ENCODE measurements at regions not wholly inside any gene's neighbourhood (a gene's known extent, or its start where the extent isn't known, plus 50 kb on each side); places are given as distances from the start of the nearest gene placed in this dataset.

DNA sequence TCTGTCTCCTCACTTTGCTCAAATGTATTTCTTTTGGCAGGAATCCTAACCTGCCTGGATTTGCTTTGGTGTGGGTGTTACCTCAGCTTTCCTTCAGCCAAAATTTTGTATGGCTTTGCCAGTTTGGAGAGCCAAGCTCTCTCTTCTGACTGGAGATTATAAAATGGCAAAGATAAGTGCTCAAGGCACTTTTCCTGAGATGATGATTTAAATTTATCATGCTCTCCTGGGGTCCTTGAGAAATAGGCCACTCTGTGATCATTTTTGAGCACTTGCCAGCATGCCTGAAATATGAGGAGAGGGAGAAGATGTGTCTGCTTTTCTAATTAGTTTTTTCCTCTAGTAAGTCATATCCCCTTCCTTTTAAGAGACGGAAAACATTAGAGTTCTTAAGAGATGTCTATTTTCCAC is 683.0 kb downstream of the SLC4A3 start:
- Histone ChIP-seq H3K79me2 (ENCODE audit: insufficient read depth, low read length) (no peaks in the 10 kb centered on the region), H3K56ac (ENCODE audit: insufficient read length, low read depth, low read length) (no peak overlapping the region), H2BK20ac (ENCODE audit: low read depth, low read length, poor library complexity, severe bottlenecking) (no peak overlapping the region), H3K9me3 (ENCODE audit: control insufficient read depth, low read depth, low read length) (no peaks in the 10 kb centered on the region), H4K91ac (ENCODE audit: insufficient read length, low read depth, low read length) (no peak overlapping the region), H2AFZ (ENCODE audit: low read length) (no peak overlapping the region), H4K8ac (replicated peaks; ENCODE audit: insufficient read length, low read depth, low read length) (no peak overlapping the region), H3K23me2 (ENCODE audit: insufficient read length, low read depth, low read length, poor library complexity, severe bottlenecking) (no peaks in the 10 kb centered on the region), H3K14ac (ENCODE audit: insufficient read depth, low read length) (no peak overlapping the region), H3K4me1 (ENCODE audit: insufficient read depth, low read length) (no peaks in the 10 kb centered on the region), H3K23ac (ENCODE audit: insufficient read length, low read depth, low read length) (no peak overlapping the region), H4K20me1 (ENCODE audit: control insufficient read depth, insufficient read depth, insufficient read length) (no peaks in the 10 kb centered on the region), H3T11ph (ENCODE audit: low read length) (no peak overlapping the region), H3K27me3 (ENCODE audit: insufficient read depth, low read length) (no peaks in the 10 kb centered on the region), H3K79me1 (ENCODE audit: insufficient read depth, low read depth, low read length, poor library complexity, severe bottlenecking) (no peaks in the 10 kb centered on the region), H4K5ac (ENCODE audit: insufficient read length, low read depth, low read length) (no peak overlapping the region), H2BK12ac (ENCODE audit: insufficient read length, low read depth, low read length) (no peak overlapping the region), H3K9ac (ENCODE audit: extremely low read depth, insufficient read length, low read length) (no peak overlapping the region), H3K4ac (ENCODE audit: low read depth, low read length) (no peak overlapping the region), H3K27ac (ENCODE audit: insufficient read length, low read depth, low read length) (no peak overlapping the region), H2BK120ac (ENCODE audit: low read depth, low read length, poor library complexity, severe bottlenecking) (no peak overlapping the region), H2AK5ac (ENCODE audit: insufficient read length, low read length) (no peak overlapping the region), H3K4me2 (ENCODE audit: insufficient read depth, insufficient read length, low read length) (no peak overlapping the region), H2BK15ac (ENCODE audit: low read depth, low read length) (no peak overlapping the region), H2BK5ac (ENCODE audit: insufficient read length, low read length) (no peak overlapping the region), H3K18ac (ENCODE audit: insufficient read length, low read depth, low read length) (no peak overlapping the region)
- TF ChIP-seq, protein P1, sequence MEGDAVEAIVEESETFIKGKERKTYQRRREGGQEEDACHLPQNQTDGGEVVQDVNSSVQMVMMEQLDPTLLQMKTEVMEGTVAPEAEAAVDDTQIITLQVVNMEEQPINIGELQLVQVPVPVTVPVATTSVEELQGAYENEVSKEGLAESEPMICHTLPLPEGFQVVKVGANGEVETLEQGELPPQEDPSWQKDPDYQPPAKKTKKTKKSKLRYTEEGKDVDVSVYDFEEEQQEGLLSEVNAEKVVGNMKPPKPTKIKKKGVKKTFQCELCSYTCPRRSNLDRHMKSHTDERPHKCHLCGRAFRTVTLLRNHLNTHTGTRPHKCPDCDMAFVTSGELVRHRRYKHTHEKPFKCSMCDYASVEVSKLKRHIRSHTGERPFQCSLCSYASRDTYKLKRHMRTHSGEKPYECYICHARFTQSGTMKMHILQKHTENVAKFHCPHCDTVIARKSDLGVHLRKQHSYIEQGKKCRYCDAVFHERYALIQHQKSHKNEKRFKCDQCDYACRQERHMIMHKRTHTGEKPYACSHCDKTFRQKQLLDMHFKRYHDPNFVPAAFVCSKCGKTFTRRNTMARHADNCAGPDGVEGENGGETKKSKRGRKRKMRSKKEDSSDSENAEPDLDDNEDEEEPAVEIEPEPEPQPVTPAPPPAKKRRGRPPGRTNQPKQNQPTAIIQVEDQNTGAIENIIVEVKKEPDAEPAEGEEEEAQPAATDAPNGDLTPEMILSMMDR (conservative IDR thresholded peaks at IDR 0.05) = no peak
- Mint-ChIP-seq H3K4me3 (no peak overlapping the region), H3K36me3 (ENCODE audit: insufficient read depth in 1 of 3, low read depth in 3 of 3) (no peaks in the 10 kb centered on the region), H3K27ac (no peak overlapping the region), H3K9me3 (no peaks in the 10 kb centered on the region; a peak in 1 of 5 replicates), H3K27me3 (ENCODE audit: low read depth) (no peaks in the 10 kb centered on the region), H3K4me1 (no peaks in the 10 kb centered on the region)
- WGBS (ENCODE audit: extremely low coverage, insufficient read length, low lambda C conversion rate) = no CpG with 5 or more reads among the region's 1 CpG
- DNase-seq = no peak
